GM12878 (cell line): ENCODE measurements at regions not wholly inside any gene's neighbourhood (a gene's known extent, or its start where the extent isn't known, plus 50 kb on each side); places are given as distances from the start of the nearest gene placed in this dataset.

Experiments
- ATAC-seq: fragments of 200-7000 bp; cut with Tn5 transposase; 3 replicates; pipeline ENCODE4 v1.9.1; 2020; ENCODE audit warnings: mild to moderate bottlenecking, moderate library complexity
- BruUV-seq: library from RNA; stranded (reverse); fragments of 400-500 nt; replicated peaks from 2 replicates; lab custom pipeline; 2021; lab: Mats Ljungman, UMichigan
- CTCF ChIA-PET: fragments of 300-600 bp; sonication (Branson Sonifier 250); formaldehyde crosslinking; extraction: SDS; loops from one replicate; lab custom pipeline; 2021; ENCODE audit warnings: inconsistent platforms; lab: Yijun Ruan, JAX
- POLR2A ChIA-PET: fragments of 350-600 bp; formaldehyde crosslinking; extraction: SDS; loops from one replicate; lab custom pipeline; 2021; ENCODE audit warnings: inconsistent platforms; lab: Charles Lee
- RAD21 ChIA-PET: fragments of 300-600 bp; sonication (Branson Sonifier 250); formaldehyde crosslinking; loops from one replicate; lab custom pipeline; 2023; ENCODE audit warnings: antibody characterized with exemption; ENCODE audit not compliant: unreplicated experiment; lab: Charles Lee
- SMC1A ChIA-PET: fragments of 300-600 bp; sonication (Branson Sonifier 250); formaldehyde crosslinking; loops from one replicate; lab custom pipeline; 2023; ENCODE audit not compliant: unreplicated experiment, uncharacterized antibody; lab: Charles Lee
- DNase-seq: peaks from one replicate; pipeline ENCODE4 v3.0.0-alpha.2; 2011; ENCODE audit warnings: low read depth, low spot score
- FAIRE-seq: peaks from 3 replicates; lab custom pipeline; 2011; peaks lifted over from hg19 to GRCh38; lab: Jason Lieb, UNC
- H2AFZ ChIP-seq: 2 replicates; pipeline ENCODE4 v1.6.0; 2011; ENCODE audit warnings: low read depth, low read length, control low read depth; ENCODE audit not compliant: control insufficient read depth
- H3K27ac ChIP-seq: 2 replicates; pipeline ENCODE4 v1.5.1; 2011; ENCODE audit warnings: control low read depth; ENCODE audit not compliant: control insufficient read depth, insufficient read depth
- H3K27me3 ChIP-seq, 2 experiments: replicated peaks in 1 of 2; 2 replicates each; pipeline versions ENCODE4 v1.6.0 to v1.6.1; 2011; ENCODE audit warnings: low read length in 1 of 2; ENCODE audit not compliant: control insufficient read depth in 2 of 2, insufficient read depth in 2 of 2
- H3K36me3 ChIP-seq, 2 experiments: 2 replicates each; pipeline ENCODE4 v1.5.1; 2011; ENCODE audit warnings: low read length in 1 of 2; ENCODE audit not compliant: control insufficient read depth in 2 of 2, insufficient read depth in 2 of 2
- H3K4me1 ChIP-seq: 2 replicates; pipeline ENCODE4 v1.6.1; 2011; ENCODE audit warnings: mild to moderate bottlenecking, low read length, moderate library complexity, mixed read lengths; ENCODE audit not compliant: control insufficient read depth, insufficient read depth
- H3K4me2 ChIP-seq: 2 replicates; pipeline ENCODE4 v1.6.0; 2011; ENCODE audit warnings: control low read depth; ENCODE audit not compliant: control insufficient read depth, insufficient read depth
- H3K4me3 ChIP-seq: fragments of 200-600 bp; sonication (generic); 2 replicates; pipeline ENCODE4 v1.5.1; 2016
- H3K79me2 ChIP-seq: 2 replicates; pipeline ENCODE4 v1.6.0; 2011; ENCODE audit warnings: low read length; ENCODE audit not compliant: control insufficient read depth, insufficient read depth
- H3K9ac ChIP-seq: 2 replicates; pipeline ENCODE4 v1.8.0; 2011; ENCODE audit warnings: low read length, control low read depth, mixed read lengths; ENCODE audit not compliant: control insufficient read depth, insufficient read depth
- H3K9me3 ChIP-seq: replicated peaks from 3 replicates; pipeline ENCODE4 v1.5.1; 2011; ENCODE audit warnings: mild to moderate bottlenecking, low read length; ENCODE audit not compliant: control insufficient read depth, insufficient read depth
- H4K20me1 ChIP-seq: 2 replicates; pipeline ENCODE4 v1.6.0; 2011; ENCODE audit not compliant: control insufficient read depth, insufficient read depth
- BCLAF1 ChIP-seq: fragments of 450-650 bp; IDR thresholded peaks from 2 replicates; pipeline ENCODE4 v1.6.1; 2017; ENCODE audit warnings: antibody characterized with exemption, mild to moderate bottlenecking, moderate library complexity
- BRCA1 ChIP-seq: IDR thresholded peaks from 2 replicates; pipeline ENCODE4 v1.6.1; 2011; ENCODE audit warnings: low read depth, low read length, improper control_type of control experiment
- CBX3 ChIP-seq: fragments of 200-600 bp; sonication (generic); IDR thresholded peaks from 2 replicates; pipeline ENCODE4 v1.6.1; 2016; ENCODE audit warnings: low read depth, borderline replicate concordance
- CBX5 ChIP-seq: sonication (generic); IDR thresholded peaks from 2 replicates; pipeline ENCODE4 v1.6.1; 2016; ENCODE audit warnings: low read depth, moderate library complexity, mild to moderate bottlenecking, inconsistent platforms
- CREB1 ChIP-seq: IDR thresholded peaks from 2 replicates; pipeline ENCODE4 v1.6.1; 2012; ENCODE audit warnings: low read depth, mild to moderate bottlenecking, inconsistent platforms
- FOXK2 ChIP-seq: fragments of 450-650 bp; IDR thresholded peaks from 2 replicates; pipeline ENCODE4 v1.6.1; 2017; ENCODE audit warnings: mild to moderate bottlenecking, moderate library complexity
- NBN ChIP-seq: fragments of 450-650 bp; IDR thresholded peaks from 2 replicates; pipeline ENCODE4 v1.6.1; 2016
- PAX5 ChIP-seq: IDR thresholded peaks from 2 replicates; pipeline ENCODE4 v1.6.1; 2011; ENCODE audit warnings: low read depth, low read length, borderline replicate concordance
- POLR2AphosphoS2 ChIP-seq: IDR thresholded peaks from 2 replicates; pipeline ENCODE4 v1.6.1; 2011; ENCODE audit warnings: low read depth, mild to moderate bottlenecking, low read length, improper control_type of control experiment, moderate library complexity
- SMAD5 ChIP-seq: IDR thresholded peaks from 2 replicates; pipeline ENCODE4 v1.6.1; 2016; ENCODE audit warnings: antibody characterized with exemption, low read depth
- SRF ChIP-seq, 2 experiments: IDR thresholded peaks; 2 replicates each; pipeline ENCODE4 v1.6.1; 2011; ENCODE audit warnings: low read depth in 2 of 2, low read length in 2 of 2, mild to moderate bottlenecking in 1 of 2, moderate library complexity in 1 of 2
- ZNF207 ChIP-seq: fragments of 450-650 bp; IDR thresholded peaks from 2 replicates; pipeline ENCODE4 v1.6.1; 2014; ENCODE audit warnings: antibody characterized with exemption, mild to moderate bottlenecking, borderline replicate concordance
- WGBS: methylation state at CpG from one replicate; pipeline ENCODE4 v1.1.6; 2016; ENCODE audit warnings: low lambda C conversion rate; ENCODE audit not compliant: insufficient replicate concordance, insufficient coverage; ENCODE audit errors: missing lambda C conversion rate; 5-methylcytosine and 5-hydroxymethylcytosine counted together
- in situ Hi-C: fragments of 300-500 bp; cut with MboI; formaldehyde crosslinking; loops from 9 replicates; pipeline ENCODE4 v1.14.3; 2018; ENCODE audit warnings: mixed read lengths
- intact Hi-C: fragments of 100-400 bp; cut with micrococcal nuclease; formaldehyde crosslinking; loops from one replicate; pipeline ENCODE4 v1.14.2; 2022; ENCODE audit not compliant: unreplicated experiment

GRCh38 chr5:146956217-146956616 lies 77.7 kb upstream of the PPP2R2B start:
- intact Hi-C loops (no loop called here), in situ Hi-C loops (no loop called here)
- ChIA-PET POLR2A (no interaction called here), SMC1A (no interaction called here), RAD21 (no interaction called here), CTCF (no interaction called here)
- FAIRE-seq: no peak
- Histone ChIP-seq H4K20me1 (no peaks in the 10 kb centered on the region), H3K9ac (no peak overlapping the region), H2AFZ (no peak overlapping the region), H3K27me3 (no peaks in the 10 kb centered on the region; a peak in 1 of 4 replicates), H3K27ac (no peak overlapping the region), H3K4me2 (no peak overlapping the region), H3K36me3 (no peaks in the 10 kb centered on the region), H3K9me3 (no peaks in the 10 kb centered on the region), H3K79me2 (no peaks in the 10 kb centered on the region), H3K4me3 (no peak overlapping the region), H3K4me1 (no peaks in the 10 kb centered on the region)
- DNase-seq: no peak
- ATAC-seq: no peak
- WGBS: 40% methylated on average over 1 of the region's 1 CpG
- TF ChIP-seq SRF (IDR thresholded peaks at IDR 0.05; ENCODE audit: low read depth in 2 of 2, low read length in 2 of 2): no peak
- BruUV-seq: no TSS peak

- SMC1A ChIA-PET: no interaction called here
- Histone ChIP-seq H3K9me3 (no peaks in the 10 kb centered on the region), H3K4me1 (no peaks in the 10 kb centered on the region), H3K79me2 (no peaks in the 10 kb centered on the region), H3K27me3 (no peaks in the 10 kb centered on the region; a peak in 1 of 4 replicates), H3K27ac (no peak overlapping the region), H3K9ac (no peak overlapping the region), H3K4me3 (no peak overlapping the region), H2AFZ (no peak overlapping the region), H3K4me2 (no peak overlapping the region), H4K20me1 (no peaks in the 10 kb centered on the region), H3K36me3 (no peaks in the 10 kb centered on the region)
- RAD21 ChIA-PET: no interaction called here
- TF ChIP-seq ZNF207 (no peak), CREB1 (no peak), CBX5 (no peak), POLR2AphosphoS2 (no peak), PAX5 (no peak), FOXK2 (no peak), CBX3 (no peak), SMAD5 (no peak), NBN (no peak), BRCA1 (no peak), BCLAF1 (no peak)
- FAIRE-seq (no peak), ATAC-seq (no peak), DNase-seq (no peak)
- intact Hi-C loops: no loop called here
- CTCF ChIA-PET: interaction anchor here (1.5 to 1.8 kb wide), 2 partner anchors 229 to 417 kb away, joined by 4 read pairs; no protein-coding TSS in a partner anchor
- in situ Hi-C loops: no loop called here
- no TSS peak for BruUV-seq
- POLR2A ChIA-PET: no interaction called here
Measured at GRCh38 chr5:146959360-146959759, 80.8 kb upstream of the PPP2R2B start.
